ENCODE measurements at regions not wholly inside any gene's neighbourhood (a gene's known extent, or its start where the extent isn't known, plus 50 kb on each side); places are given as distances from the start of the nearest gene placed in this dataset.

DNA sequence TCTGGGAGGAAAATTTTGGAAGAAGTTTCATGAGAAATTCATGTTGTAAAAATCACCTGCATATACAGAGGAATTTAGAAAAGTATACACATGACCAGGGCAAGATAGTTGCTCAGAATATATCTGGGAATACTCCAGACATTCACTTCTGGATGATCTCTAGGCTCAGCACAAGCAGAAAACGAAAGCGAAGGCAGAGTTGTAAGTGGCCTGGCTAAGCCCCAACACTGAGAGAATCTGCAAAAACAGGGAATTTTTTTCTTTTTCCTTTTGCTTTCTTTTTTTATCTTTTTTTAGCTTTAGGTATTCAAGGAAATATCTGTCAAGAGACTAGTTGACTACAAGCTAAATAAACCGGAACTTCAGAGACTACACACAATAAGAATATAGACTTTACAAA is 207.2 kb downstream of the FGF13 start:
- TF ChIP-seq RAD21 (CRISPR knock-in tag; IDR thresholded peaks at IDR 0.05) (no peak), SOX6 (IDR thresholded peaks at IDR 0.05) (no peak), SOX6 (CRISPR knock-in tag; IDR thresholded peaks at IDR 0.05) (no peak)

All from HepG2 (cell line).